MM.1S (cell line): ENCODE measurements at regions not wholly inside any gene's neighbourhood (a gene's known extent, or its start where the extent isn't known, plus 50 kb on each side); places are given as distances from the start of the nearest gene placed in this dataset.

Source experiments
- DNase-seq: peaks from one replicate; pipeline ENCODE4 v3.0.0-alpha.2; 2015
- H2AFZ ChIP-seq: fragments of 300-600 bp; sonication (generic); 2 replicates; pipeline ENCODE4 v1.6.0; 2016; ENCODE audit warnings: antibody characterized with exemption, low read length
- H3F3A ChIP-seq: fragments of 300-600 bp; sonication (generic); 2 replicates; pipeline ENCODE4 v1.6.1; 2016; ENCODE audit warnings: mild to moderate bottlenecking, antibody characterized with exemption, low read length, moderate library complexity, mixed read lengths; ENCODE audit not compliant: insufficient read depth
- H3K27ac ChIP-seq: fragments of 300-600 bp; sonication (generic); 2 replicates; pipeline ENCODE4 v1.5.1; 2016; ENCODE audit warnings: mild to moderate bottlenecking, low read length
- H3K27me3 ChIP-seq: fragments of 300-600 bp; sonication (generic); replicated peaks from 2 replicates; pipeline ENCODE4 v1.6.0; 2016; ENCODE audit warnings: low read length; ENCODE audit not compliant: insufficient read depth
- H3K36me3 ChIP-seq: fragments of 300-600 bp; sonication (generic); replicated peaks from 2 replicates; pipeline ENCODE4 v1.6.1; 2016; ENCODE audit warnings: mild to moderate bottlenecking, low read length, mixed read lengths; ENCODE audit not compliant: insufficient read depth
- H3K4me1 ChIP-seq: fragments of 300-600 bp; sonication (generic); 2 replicates; pipeline ENCODE4 v1.6.1; 2016; ENCODE audit warnings: low read length, mixed read lengths
- H3K4me2 ChIP-seq: fragments of 300-600 bp; sonication (generic); 2 replicates; pipeline ENCODE4 v1.6.0; 2016; ENCODE audit warnings: low read depth, low read length
- H3K4me3 ChIP-seq: fragments of 300-600 bp; sonication (generic); 2 replicates; pipeline ENCODE4 v1.5.1; 2016; ENCODE audit warnings: low read length, mixed read lengths
- H3K79me2 ChIP-seq: fragments of 300-600 bp; sonication (generic); 2 replicates; pipeline ENCODE4 v1.6.1; 2016; ENCODE audit warnings: mixed run types, low read length, mixed read lengths
- H3K9ac ChIP-seq: fragments of 300-600 bp; sonication (generic); 2 replicates; pipeline ENCODE4 v1.6.1; 2016; ENCODE audit warnings: low read length, mixed read lengths
- H3K9me2 ChIP-seq: fragments of 300-600 bp; sonication (generic); replicated peaks from 2 replicates; pipeline ENCODE4 v1.6.1; 2016; ENCODE audit warnings: mild to moderate bottlenecking, low read length, mixed read lengths; ENCODE audit not compliant: insufficient read depth
- H3K9me3 ChIP-seq: fragments of 300-600 bp; sonication (generic); replicated peaks from 2 replicates; pipeline ENCODE4 v1.6.1; 2016; ENCODE audit warnings: mild to moderate bottlenecking, low read length, mixed read lengths; ENCODE audit not compliant: insufficient read depth
- H4K20me1 ChIP-seq: fragments of 300-600 bp; sonication (generic); 2 replicates; pipeline ENCODE4 v1.6.1; 2016; ENCODE audit warnings: mild to moderate bottlenecking, low read length, moderate library complexity, mixed read lengths; ENCODE audit not compliant: insufficient read depth
- CTCF ChIP-seq: fragments of 300-600 bp; sonication (generic); IDR thresholded peaks from 2 replicates; pipeline ENCODE4 v1.5.1; 2016; ENCODE audit warnings: antibody characterized with exemption, low read length, mixed read lengths
- EZH2 ChIP-seq: fragments of 300-600 bp; sonication (generic); optimal IDR thresholded peaks from 2 replicates; pipeline ENCODE3; 2017; ENCODE audit warnings: low read depth, mild to moderate bottlenecking, antibody characterized with exemption, low read length, mixed read lengths
- EZH2phosphoT487 ChIP-seq: fragments of 300-600 bp; sonication (generic); IDR thresholded peaks from 2 replicates; pipeline ENCODE4 v1.6.1; 2018; ENCODE audit warnings: antibody characterized with exemption, low read length

DNA sequence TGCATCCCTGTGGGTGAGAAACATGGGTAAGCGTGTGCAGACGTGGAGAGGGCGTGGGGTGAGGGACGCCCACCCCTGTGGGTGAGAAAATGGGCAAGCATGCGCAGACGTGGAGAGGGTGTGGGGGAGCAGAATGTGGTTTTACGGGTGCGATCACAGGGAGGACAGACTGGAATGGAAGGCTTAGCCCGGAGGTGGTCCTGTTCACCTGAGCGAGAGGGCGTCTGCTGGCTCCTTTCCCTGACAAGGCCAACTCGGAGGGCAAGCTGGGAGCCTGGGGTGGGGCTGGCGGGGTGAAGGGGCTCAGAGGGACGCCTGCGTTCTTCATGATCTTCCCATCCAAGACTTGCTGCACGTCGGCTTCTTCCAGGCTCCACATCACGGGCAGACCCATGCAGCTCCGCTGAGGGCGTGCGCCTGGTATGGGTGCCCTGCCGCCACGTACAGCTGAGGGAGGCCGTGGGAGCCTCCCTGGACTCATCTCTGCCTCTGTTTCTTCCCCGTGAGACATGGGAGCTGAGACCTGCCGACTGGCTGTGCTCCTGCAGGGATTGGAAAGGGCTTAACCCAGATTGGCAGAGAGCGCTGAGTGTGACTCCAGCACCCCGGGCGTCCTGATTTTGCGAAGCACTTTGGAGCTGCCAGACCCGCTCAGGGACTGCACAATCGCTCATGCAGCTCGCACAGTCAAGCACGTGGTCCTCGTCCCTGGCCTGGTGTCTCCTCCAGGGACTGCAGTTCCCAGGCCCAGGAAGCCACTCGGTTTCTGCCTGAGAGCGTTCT lies 74.3 kb upstream of the SHH start:
- TF ChIP-seq EZH2phosphoT487 (no peak), CTCF (no peak), EZH2 (no peak)
- DNase-seq = no peak

DNA sequence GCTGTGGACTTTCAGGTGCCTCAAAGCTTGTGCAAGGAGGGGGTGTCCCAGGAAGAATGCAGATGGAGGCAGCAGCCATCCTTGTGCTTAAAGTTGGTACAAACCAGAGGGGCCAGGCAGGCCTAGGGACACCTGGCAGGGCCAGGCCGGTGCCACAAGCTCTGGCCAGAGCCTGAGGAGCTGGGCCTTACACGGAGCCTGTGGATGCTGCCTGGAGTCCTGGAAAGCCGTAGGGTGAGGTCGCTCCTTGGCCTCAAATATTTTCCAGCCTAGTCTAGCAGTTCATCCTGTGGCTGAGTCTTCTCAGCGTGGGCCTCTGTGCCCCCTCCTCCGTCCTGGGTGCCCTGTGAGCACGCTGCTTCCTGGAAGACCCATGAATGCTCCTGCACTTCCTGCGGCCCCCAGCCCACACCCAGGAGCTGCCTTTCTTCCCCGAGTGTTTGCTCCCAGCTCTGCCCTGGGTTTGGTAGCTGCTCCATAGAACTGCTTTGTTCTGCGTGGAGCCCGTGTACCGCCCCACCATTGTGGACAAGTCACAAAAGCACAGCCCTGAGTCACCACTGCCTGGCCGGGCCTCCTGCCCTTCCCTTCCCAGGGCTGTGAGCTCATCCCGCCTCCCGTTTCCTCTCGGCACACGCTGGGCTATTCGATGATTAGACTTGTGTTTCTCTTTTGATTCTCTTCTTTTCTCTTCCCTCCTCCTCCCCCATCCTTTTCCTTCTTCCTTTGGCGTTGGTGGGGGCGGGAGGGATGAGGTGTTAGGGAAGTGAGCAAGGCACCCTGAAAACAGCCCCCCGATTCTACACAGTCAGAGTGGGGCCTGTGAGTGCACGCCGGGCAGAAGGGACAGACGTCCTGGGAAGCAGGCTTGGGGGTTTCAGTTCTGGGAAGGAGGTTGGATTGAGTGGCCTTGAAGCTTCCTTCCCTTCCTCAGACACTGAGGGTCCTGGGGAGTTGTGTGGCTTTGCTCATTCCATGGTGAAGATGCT lies 73.2 kb upstream of the SHH start:
- H3K36me3 ChIP-seq = no peaks in the 10 kb centered on the region
- H3K27ac ChIP-seq = no peak overlapping the region
- no peak for DNase-seq
- H3K9me2 ChIP-seq = no peaks in the 10 kb centered on the region
- no peaks in the 10 kb centered on the region for H3K4me1 ChIP-seq
- H2AFZ ChIP-seq = no peak overlapping the region
- H3K4me3 ChIP-seq = no peak overlapping the region
- H3K9ac ChIP-seq = no peak overlapping the region
- no peaks in the 10 kb centered on the region for H3K79me2 ChIP-seq
- peaks cover 91% of the 10 kb centered on the region for H3K27me3 ChIP-seq
- H3K4me2 ChIP-seq = no peak overlapping the region
- no peaks in the 10 kb centered on the region for H3K9me3 ChIP-seq
- no peaks in the 10 kb centered on the region for H3F3A ChIP-seq
- H4K20me1 ChIP-seq = no peaks in the 10 kb centered on the region
- TF ChIP-seq CTCF (no peak), EZH2phosphoT487 (no peak), EZH2 (no peak)

More for the DNA sequence above, 74.3 kb upstream of the SHH start:
- Histone ChIP-seq H3F3A (no peaks in the 10 kb centered on the region), H4K20me1 (no peaks in the 10 kb centered on the region), H2AFZ (no peak overlapping the region), H3K4me2 (no peak overlapping the region), H3K4me3 (no peak overlapping the region), H3K9ac (no peak overlapping the region), H3K79me2 (no peaks in the 10 kb centered on the region), H3K9me2 (no peaks in the 10 kb centered on the region), H3K27ac (no peak overlapping the region), H3K9me3 (no peaks in the 10 kb centered on the region), H3K4me1 (no peaks in the 10 kb centered on the region), H3K36me3 (no peaks in the 10 kb centered on the region), H3K27me3 (peaks cover 79% of the 10 kb centered on the region)

- Histone ChIP-seq H2AFZ (no peak overlapping the region), H3K36me3 (no peaks in the 10 kb centered on the region), H3K9me2 (no peaks in the 10 kb centered on the region), H3K27ac (no peak overlapping the region), H3K4me2 (no peak overlapping the region), H3K4me1 (no peaks in the 10 kb centered on the region), H3K27me3 (peaks cover 95% of the 10 kb centered on the region), H3K9ac (no peak overlapping the region), H4K20me1 (no peaks in the 10 kb centered on the region), H3K4me3 (no peak overlapping the region), H3K79me2 (no peaks in the 10 kb centered on the region), H3K9me3 (no peaks in the 10 kb centered on the region), H3F3A (no peaks in the 10 kb centered on the region)
- TF ChIP-seq EZH2phosphoT487 (no peak), EZH2 (no peak), CTCF (no peak)
- DNase-seq = no peak
Observed at GRCh38 chr7:155884225-155885166, 72.2 kb upstream of the SHH start.
